ENCODE measurements at regions not wholly inside any gene's neighbourhood (a gene's known extent, or its start where the extent isn't known, plus 50 kb on each side); places are given as distances from the start of the nearest gene placed in this dataset.

DNA sequence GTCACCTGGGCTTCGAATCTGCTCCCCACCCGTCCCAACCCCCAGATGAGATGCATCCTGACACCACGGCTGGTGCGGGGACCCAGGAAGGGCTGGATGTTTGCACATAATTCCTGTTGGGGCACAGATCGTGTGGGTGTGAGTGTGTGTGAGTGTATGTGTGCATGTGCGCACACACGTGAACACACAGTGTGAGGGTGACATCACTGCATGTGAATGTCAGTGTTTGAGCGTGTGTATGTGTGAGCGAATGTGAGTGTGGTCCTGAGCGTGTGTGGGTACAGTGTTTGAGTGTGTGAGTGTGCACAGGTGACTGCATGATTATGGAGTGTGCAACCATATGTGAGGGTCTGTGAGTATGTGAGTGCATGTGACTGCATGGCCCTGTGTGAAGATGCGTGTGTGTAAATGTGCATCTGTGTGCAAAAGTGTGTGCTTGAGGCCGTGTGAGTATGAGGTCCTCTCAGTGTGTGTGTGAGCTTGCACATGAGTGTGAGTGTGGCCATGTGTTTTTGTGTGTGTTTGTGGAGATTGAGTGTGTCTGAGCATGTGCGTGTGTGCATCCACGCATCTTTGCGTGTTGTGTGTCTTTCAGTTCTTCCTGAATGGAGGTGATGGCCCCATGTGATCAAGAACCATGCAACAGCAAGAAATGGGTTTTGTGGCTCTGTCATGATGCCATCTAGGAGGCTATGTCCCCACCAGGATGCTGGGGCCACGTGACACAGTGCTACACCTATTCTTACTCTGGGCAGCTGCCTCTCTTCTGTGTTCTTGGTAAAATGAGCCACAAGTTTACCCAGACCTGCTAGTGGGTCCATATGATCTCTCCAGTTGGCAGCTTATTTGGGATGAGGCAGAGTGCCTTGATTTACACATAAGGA, 70.5 kb upstream of the GCSH start:
- TF ChIP-seq, protein P1, sequence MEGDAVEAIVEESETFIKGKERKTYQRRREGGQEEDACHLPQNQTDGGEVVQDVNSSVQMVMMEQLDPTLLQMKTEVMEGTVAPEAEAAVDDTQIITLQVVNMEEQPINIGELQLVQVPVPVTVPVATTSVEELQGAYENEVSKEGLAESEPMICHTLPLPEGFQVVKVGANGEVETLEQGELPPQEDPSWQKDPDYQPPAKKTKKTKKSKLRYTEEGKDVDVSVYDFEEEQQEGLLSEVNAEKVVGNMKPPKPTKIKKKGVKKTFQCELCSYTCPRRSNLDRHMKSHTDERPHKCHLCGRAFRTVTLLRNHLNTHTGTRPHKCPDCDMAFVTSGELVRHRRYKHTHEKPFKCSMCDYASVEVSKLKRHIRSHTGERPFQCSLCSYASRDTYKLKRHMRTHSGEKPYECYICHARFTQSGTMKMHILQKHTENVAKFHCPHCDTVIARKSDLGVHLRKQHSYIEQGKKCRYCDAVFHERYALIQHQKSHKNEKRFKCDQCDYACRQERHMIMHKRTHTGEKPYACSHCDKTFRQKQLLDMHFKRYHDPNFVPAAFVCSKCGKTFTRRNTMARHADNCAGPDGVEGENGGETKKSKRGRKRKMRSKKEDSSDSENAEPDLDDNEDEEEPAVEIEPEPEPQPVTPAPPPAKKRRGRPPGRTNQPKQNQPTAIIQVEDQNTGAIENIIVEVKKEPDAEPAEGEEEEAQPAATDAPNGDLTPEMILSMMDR (conservative IDR thresholded peaks at IDR 0.05): no peak
- no peak for TF ChIP-seq ZFX (IDR thresholded peaks at IDR 0.05)
